ENCODE measurements at regions not wholly inside any gene's neighbourhood (a gene's known extent, or its start where the extent isn't known, plus 50 kb on each side); places are given as distances from the start of the nearest gene placed in this dataset.
A peak's percentile ranks its signal among the peaks of the same experiment; 100 is the strongest.

DNA sequence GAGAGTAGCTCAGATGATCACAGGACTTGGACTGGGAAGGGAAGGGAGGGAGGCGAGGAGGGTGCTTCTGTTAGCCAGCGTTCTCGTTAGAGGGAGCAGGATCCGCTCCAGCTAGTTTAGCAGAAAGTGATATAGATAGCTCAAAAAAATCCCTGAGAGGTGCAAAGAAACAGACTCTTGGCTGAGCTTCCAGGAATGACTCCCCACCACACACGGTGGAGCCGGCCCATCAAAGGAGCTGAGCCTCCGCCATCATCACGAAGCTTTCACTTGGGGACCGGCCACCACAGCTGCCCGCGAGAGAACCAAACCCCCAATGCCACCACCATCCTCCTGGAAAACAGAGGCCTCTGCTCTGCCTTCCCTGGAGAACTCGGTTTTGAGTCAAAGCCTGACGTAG is 124.6 kb upstream of the BCL2L14 start:
- no peak for DNase-seq

DNA sequence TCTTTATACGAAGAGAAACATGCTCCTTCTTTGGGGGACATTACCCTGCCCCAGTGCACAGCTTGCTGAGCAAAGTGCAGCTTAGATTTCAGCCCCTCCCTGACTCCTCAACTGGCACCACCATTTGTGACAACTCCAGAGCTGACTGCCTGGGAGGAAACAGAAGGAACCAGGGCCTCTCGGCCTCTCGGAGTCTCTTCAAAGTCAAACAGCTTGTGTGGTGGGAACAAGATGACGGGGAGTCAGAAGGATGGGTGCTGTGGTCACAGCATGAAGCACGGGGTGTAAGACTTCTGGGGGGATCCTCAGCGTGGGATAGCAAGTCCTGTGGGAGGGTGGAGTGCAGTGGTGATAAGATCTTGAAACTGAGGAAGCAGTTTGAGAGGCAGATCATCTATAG is 123.5 kb upstream of the BCL2L14 start:
- DNase-seq: peak; percentile 10

- DNase-seq: peak; percentile 88
Measured at GRCh38 chr12:11949738-11950411, 120.9 kb upstream of the BCL2L14 start.

- no peak for DNase-seq
Measured at GRCh38 chr12:11951209-11951608, 119.5 kb upstream of the BCL2L14 start.

GRCh38 chr12:11953523-11953922 is 117.2 kb upstream of the BCL2L14 start:
- DNase-seq: peak; percentile 73

- DNase-seq: no peak
Measured at GRCh38 chr12:11954181-11954580, 116.6 kb upstream of the BCL2L14 start.

- no peak for DNase-seq
Measured at GRCh38 chr12:11958221-11959091, 112.3 kb upstream of the BCL2L14 start.

DNA sequence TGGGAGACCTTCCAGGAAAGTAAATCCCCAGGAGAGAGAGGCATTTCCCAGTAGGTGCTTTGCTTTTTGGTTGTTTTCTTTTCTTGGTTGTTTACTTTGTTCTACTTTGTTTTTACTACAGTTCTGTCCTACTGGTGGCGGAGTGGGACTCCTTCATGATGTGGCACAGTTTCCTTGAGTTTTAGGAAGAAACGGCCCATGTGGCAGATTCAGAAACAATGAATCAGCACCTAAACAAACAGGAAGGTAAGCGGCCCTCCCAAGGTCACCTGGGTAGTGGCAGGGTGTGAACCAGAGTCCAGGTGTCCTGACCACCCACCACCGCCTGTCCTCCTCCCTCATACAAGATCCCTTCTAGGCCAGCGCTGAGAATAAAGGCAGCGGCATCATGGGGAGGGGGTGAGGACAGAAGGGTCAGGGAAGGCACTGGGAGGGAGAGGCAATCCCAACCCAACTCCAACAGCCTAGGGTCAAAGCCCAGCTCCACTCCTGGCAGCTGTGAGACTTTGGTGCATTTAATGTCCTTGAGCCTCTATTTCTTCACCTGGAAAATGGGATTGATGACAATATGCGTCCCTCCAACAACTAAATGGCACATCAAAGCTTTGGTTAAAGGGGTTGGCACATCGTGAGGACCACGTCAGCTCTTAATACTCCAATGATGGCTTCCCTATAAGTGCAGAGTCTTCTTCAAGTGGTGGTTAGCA is 111.5 kb upstream of the BCL2L14 start:
- no peak for DNase-seq

DNA sequence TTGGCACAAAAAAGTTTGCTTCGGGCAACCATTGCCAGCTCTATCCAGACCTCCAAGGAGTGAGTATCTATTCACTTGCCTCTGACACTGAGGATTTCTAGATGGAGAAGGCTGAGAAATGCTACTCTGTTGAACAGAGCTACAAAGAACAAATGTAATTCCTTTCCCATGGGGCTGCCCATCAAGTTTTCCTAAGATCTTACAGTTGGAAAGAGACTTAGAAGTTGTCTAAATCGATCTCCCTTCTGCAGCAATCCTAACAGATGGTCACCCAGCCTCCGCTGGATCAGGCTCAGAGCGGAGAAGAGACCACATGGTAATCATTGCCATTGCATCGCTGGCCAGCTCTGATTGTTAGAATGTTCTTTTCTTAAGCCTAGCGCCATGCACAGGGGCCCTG is 110.1 kb upstream of the BCL2L14 start:
- peak; percentile 12 for DNase-seq

- DNase-seq: no peak
Measured at GRCh38 chr12:11961686-11962085, 109.1 kb upstream of the BCL2L14 start.

GRCh38 chr12:11962860-11963259 is 107.9 kb upstream of the BCL2L14 start:
- no peak for DNase-seq

- DNase-seq: no peak
Measured at GRCh38 chr12:11963841-11964471, 106.8 kb upstream of the BCL2L14 start.

DNA sequence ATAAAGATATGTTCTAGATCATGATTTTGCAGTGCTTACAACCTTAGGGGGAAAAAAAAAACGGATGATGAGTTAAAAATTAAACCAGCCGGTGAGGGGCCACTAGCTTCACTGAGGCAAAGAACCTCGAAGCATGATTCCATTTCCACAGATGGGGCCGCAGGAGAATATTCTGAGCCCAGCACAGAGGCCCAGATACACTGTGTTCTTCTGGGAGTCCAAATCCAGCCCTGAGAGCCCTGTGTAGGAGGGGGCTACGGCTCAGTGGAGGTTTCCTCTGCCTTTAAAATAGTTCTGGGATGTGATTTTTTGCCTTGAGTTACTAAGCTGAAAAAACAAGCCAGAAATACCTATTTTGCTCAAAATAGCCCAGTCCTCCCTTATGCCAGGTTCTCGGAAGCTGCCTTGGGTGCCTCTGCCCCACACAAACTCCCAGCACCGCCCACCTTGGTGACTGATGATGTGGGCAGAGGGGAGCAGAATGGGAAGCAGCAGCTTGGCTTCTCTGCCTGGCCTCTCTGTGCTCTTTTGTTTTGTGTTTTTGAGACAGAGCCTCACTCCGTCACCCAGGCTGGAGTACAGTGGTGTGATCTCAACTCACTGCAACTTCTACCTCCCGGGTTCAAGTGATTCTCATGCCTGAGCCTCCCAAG is 105.4 kb upstream of the BCL2L14 start:
- DNase-seq: no peak

GRCh38 chr12:11967376-11968047 is 103.2 kb upstream of the BCL2L14 start:
- DNase-seq: no peak

GRCh38 chr12:11968048-11968383 is 102.7 kb upstream of the BCL2L14 start:
- no peak for DNase-seq

GRCh38 chr12:11968516-11968915 is 102.2 kb upstream of the BCL2L14 start:
- DNase-seq: no peak

DNA sequence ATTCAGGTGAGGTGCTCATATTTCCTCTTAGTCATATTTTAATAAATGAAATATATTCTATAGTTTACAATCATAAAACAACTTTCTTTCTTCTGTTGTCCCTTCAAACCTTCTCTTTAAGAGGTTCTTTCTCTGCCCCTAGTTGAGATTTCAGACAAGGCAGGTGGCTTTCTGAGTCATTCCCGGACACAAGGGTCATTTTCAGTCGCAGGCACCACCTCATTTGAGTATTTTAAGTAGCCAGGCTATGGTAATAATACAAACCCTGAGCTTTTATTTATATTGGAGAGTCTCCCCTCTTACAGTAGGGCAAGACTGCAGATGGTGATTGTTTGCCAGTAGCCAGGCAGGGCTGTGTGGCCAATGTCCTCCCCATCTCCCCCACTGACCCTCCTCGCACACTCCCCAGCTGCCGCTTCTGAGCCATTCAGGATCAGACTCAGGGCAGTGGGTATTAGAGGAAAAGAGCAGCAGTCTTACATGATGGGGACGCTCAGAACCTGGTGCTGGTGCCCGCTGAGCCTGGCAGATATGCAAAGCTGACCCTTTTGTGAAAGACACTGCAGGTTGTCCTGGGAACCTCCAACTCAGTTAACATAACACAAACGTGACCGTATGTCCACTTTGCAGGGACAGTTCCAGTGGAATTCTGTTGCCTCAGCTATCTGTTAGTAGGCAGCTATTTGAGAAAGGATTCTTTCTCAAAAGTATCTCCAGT is 101.1 kb upstream of the BCL2L14 start:
- no peak for DNase-seq

DNA sequence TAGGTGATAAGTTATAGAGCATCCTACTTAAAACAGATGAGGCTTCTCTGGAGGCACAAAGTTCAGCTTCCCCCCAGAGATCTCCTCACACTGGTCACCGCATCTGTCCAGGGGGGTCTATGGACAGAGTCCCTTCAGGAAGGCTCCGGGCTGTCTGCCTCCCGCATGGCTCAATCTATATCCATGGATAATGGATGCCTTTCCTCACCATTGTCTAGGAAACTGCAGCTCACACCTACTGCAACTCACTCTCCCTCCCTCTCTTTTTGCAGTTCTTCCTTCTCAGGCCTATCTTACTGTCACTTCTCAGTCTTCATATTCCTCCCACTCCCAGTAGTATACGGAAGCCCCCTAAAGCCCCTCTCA is 100.6 kb upstream of the BCL2L14 start:
- DNase-seq: no peak

DNA sequence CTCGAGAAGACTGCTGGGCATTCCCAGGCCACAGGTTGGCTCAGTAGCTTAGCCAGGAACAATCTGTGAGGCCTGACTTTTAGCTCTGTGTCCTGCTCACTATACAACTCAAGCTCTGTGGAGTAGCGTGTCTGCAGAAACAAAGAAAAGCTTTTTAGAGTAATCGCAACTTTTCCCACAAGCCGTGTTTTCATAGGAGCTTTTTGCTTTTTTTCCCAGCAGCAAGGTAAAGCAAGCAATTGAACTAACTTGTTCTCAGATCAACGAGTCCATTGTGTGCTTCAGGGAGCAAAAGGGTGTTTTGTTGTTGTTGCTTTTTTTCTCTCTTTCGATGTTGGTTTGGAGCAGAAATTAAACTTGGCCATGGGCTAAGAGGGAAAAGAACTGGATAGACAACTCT is 97.3 kb upstream of the BCL2L14 start:
- DNase-seq: peak; percentile 8

GRCh38 chr12:11976005-11976404 is 94.7 kb upstream of the BCL2L14 start:
- DNase-seq: no peak
